GM21367 (cell line): ENCODE measurements at regions not wholly inside any gene's neighbourhood (a gene's known extent, or its start where the extent isn't known, plus 50 kb on each side); places are given as distances from the start of the nearest gene placed in this dataset.

Source experiments
- ATAC-seq: cut with Tn5 transposase; IDR thresholded peaks from one replicate; pipeline ENCODE4 v1.9.1; 2021; ENCODE audit not compliant: unreplicated experiment

GRCh38 chr1:182129398-182129797 lies 67.9 kb upstream of the ZNF648 start:
- no peak for ATAC-seq

- no peak for ATAC-seq
These were observed 67.0 kb upstream of the ZNF648 start for GRCh38 chr1:182128502-182128901.

- no peak for ATAC-seq
These were observed 66.1 kb upstream of the ZNF648 start for GRCh38 chr1:182127656-182128055.

GRCh38 chr1:182126272-182126800 lies 64.8 kb upstream of the ZNF648 start:
- ATAC-seq, result no peak

- ATAC-seq, result no peak
These were observed 61.4 kb upstream of the ZNF648 start for GRCh38 chr1:182122913-182123260.

GRCh38 chr1:182122256-182122912 lies 60.9 kb upstream of the ZNF648 start:
- no peak for ATAC-seq

- no peak for ATAC-seq
These were observed 60.3 kb upstream of the ZNF648 start for GRCh38 chr1:182121787-182122186.

- no peak for ATAC-seq
These were observed 59.1 kb upstream of the ZNF648 start for GRCh38 chr1:182120411-182121258.

GRCh38 chr1:182119631-182120030 lies 58.1 kb upstream of the ZNF648 start:
- no peak for ATAC-seq

- ATAC-seq, result no peak
These were observed 57.3 kb upstream of the ZNF648 start for GRCh38 chr1:182118851-182119250.

- ATAC-seq, result no peak
These were observed 53.1 kb upstream of the ZNF648 start for GRCh38 chr1:182114627-182115023.

GRCh38 chr1:182113879-182114626 lies 52.5 kb upstream of the ZNF648 start:
- ATAC-seq, result no peak

GRCh38 chr1:182111496-182111895 lies 50.0 kb upstream of the ZNF648 start:
- no peak for ATAC-seq
